ENCODE measurements at regions not wholly inside any gene's neighbourhood (a gene's known extent, or its start where the extent isn't known, plus 50 kb on each side); places are given as distances from the start of the nearest gene placed in this dataset.

DNA sequence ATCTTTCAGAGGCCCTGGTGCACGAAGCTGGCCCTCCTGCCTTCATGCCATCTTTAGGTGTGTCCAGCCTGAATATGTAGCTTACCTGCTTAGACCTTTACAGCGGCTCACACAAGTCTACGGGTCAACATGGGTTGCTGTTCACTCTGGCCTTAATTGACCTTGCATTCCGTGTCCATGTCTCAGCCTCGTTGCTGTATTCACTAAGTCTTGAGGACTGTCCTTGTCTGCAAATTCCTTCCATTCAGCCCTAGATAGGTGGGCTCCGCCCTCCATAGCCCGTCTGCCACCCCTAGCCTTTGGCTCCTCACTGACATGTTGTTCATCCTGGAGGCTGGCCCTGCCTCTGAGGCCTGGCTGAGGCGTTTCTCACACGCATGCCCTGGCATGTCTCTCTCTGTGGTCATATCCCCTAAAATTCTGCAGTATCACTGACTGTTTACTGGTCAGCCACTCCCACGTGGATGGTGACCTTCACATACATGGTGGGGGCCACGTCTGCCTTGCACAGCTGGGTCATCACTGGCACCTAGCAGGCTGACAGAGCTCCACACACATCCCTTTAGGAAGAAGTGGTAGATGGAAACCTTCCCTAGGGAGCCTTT is 394.1 kb upstream of the MKI67 start:
- Histone ChIP-seq H3K27ac (ENCODE audit: insufficient read depth, low read depth, low read length) (no peak overlapping the region), H3K9me3 (replicated peaks; ENCODE audit: control insufficient read depth, insufficient read depth, low read length) (no peaks in the 10 kb centered on the region), H3K27me3 (ENCODE audit: control insufficient read depth in 2 of 2, insufficient read depth in 2 of 2, low read length in 2 of 2) (no peaks in the 10 kb centered on the region), H3K4me3 (replicated peaks in 1 of 3; ENCODE audit: insufficient read depth in 1 of 3, low read depth in 1 of 3, low read length in 3 of 3) (no peak overlapping the region), H4K20me1 (replicated peaks; ENCODE audit: control insufficient read depth, extremely low read depth, insufficient read depth, low read length) (no peaks in the 10 kb centered on the region), H3K4me2 (ENCODE audit: insufficient read depth, low read length) (no peak overlapping the region), H3K9me1 (replicated peaks; ENCODE audit: control insufficient read depth, extremely low read depth, insufficient read depth, low read length) (no peaks in the 10 kb centered on the region), H3K9ac (replicated peaks; ENCODE audit: extremely low read depth, insufficient read depth, low read length) (no peak overlapping the region), H2AFZ (ENCODE audit: low read depth, low read length) (no peak overlapping the region), H3K36me3 (ENCODE audit: control insufficient read depth in 2 of 2, extremely low read depth in 1 of 2, insufficient read depth in 2 of 2, low read length in 2 of 2) (no peaks in the 10 kb centered on the region), H3K4me1 (ENCODE audit: control insufficient read depth, extremely low read depth, insufficient read depth, low read length) (no peaks in the 10 kb centered on the region), H3K79me2 (ENCODE audit: control insufficient read depth, insufficient read depth, low read length) (no peaks in the 10 kb centered on the region)
- dilution Hi-C loops (cut with MboI; ENCODE audit: extremely low pct_ligation_motif_present, low sequenced_read_pairs): no loop called here
- BruUV-seq (replicated peaks): no TSS peak
- POLR2A ChIA-PET: no interaction called here
- CTCF ChIA-PET: no interaction called here
- FAIRE-seq (no peak), DNase-seq (ENCODE audit: low read depth, low spot score) (no peak)
- no peak for TF ChIP-seq MYC (IDR thresholded peaks at IDR 0.05; ENCODE audit: low read depth, low read length)
- TF ChIP-seq, protein P1, sequence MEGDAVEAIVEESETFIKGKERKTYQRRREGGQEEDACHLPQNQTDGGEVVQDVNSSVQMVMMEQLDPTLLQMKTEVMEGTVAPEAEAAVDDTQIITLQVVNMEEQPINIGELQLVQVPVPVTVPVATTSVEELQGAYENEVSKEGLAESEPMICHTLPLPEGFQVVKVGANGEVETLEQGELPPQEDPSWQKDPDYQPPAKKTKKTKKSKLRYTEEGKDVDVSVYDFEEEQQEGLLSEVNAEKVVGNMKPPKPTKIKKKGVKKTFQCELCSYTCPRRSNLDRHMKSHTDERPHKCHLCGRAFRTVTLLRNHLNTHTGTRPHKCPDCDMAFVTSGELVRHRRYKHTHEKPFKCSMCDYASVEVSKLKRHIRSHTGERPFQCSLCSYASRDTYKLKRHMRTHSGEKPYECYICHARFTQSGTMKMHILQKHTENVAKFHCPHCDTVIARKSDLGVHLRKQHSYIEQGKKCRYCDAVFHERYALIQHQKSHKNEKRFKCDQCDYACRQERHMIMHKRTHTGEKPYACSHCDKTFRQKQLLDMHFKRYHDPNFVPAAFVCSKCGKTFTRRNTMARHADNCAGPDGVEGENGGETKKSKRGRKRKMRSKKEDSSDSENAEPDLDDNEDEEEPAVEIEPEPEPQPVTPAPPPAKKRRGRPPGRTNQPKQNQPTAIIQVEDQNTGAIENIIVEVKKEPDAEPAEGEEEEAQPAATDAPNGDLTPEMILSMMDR (IDR thresholded peaks at IDR 0.05; ENCODE audit: extremely low read depth in 1 of 2, insufficient read depth in 1 of 2, low read depth in 1 of 2, low read length in 2 of 2): no peak
- TF ChIP-seq, protein P2, sequence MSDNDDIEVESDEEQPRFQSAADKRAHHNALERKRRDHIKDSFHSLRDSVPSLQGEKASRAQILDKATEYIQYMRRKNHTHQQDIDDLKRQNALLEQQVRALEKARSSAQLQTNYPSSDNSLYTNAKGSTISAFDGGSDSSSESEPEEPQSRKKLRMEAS (IDR thresholded peaks at IDR 0.05; ENCODE audit: insufficient read depth, insufficient read length): no peak
- TF ChIP-seq GATA2 (IDR thresholded peaks at IDR 0.05; ENCODE audit: insufficient read depth, insufficient read length, low read depth, low read length): no peak
- TF ChIP-seq FOS (IDR thresholded peaks at IDR 0.05; ENCODE audit: borderline replicate concordance, insufficient read depth, low read length): no peak
- no peak for TF ChIP-seq POLR2AphosphoS5 (IDR thresholded peaks at IDR 0.05; ENCODE audit: insufficient read depth, low read depth, low read length)
- no peak for TF ChIP-seq JUN (IDR thresholded peaks at IDR 0.05; ENCODE audit: borderline replicate concordance, insufficient read depth, insufficient read length, low read depth)
- no peak for TF ChIP-seq POLR2A (IDR thresholded peaks at IDR 0.05; ENCODE audit: low read depth, low read length)
- no peak for TF ChIP-seq EZH2 (IDR thresholded peaks at IDR 0.05; ENCODE audit: borderline replicate concordance, low read depth, low read length, severe bottlenecking)
- intact Hi-C loops (cut with micrococcal nuclease): no loop called here
